ENCODE measurements at regions not wholly inside any gene's neighbourhood (a gene's known extent, or its start where the extent isn't known, plus 50 kb on each side); places are given as distances from the start of the nearest gene placed in this dataset.

- Histone ChIP-seq H3K4me2 (ENCODE audit: insufficient read depth, low read length) (no peak overlapping the region), H3K9ac (ENCODE audit: insufficient read depth in 1 of 2, low read depth in 2 of 2, low read length in 2 of 2) (no peak overlapping the region), H3K4me1 (replicated peaks in 1 of 2; ENCODE audit: control insufficient read depth in 2 of 2, insufficient read depth in 2 of 2, low read length in 2 of 2) (no peaks in the 10 kb centered on the region), H3K4me3 (no peak overlapping the region), H3K79me2 (ENCODE audit: control insufficient read depth, insufficient read depth, low read length) (no peaks in the 10 kb centered on the region), H3K27me3 (ENCODE audit: control insufficient read depth in 2 of 2, insufficient read depth in 2 of 2, low read length in 2 of 2) (no peaks in the 10 kb centered on the region), H3K27ac (ENCODE audit: extremely low read depth, low read depth, low read length) (no peak overlapping the region), H4K20me1 (replicated peaks; ENCODE audit: control insufficient read depth, insufficient read depth, low read length) (no peaks in the 10 kb centered on the region), H3K36me3 (ENCODE audit: control insufficient read depth, insufficient read depth, low read length) (no peaks in the 10 kb centered on the region), H2AFZ (ENCODE audit: low read depth, low read length) (no peak overlapping the region), H3K9me1 (ENCODE audit: control insufficient read depth, insufficient read depth, low read length) (no peaks in the 10 kb centered on the region), H3K9me3 (replicated peaks; ENCODE audit: control insufficient read depth, insufficient read depth, low read depth, low read length) (no peaks in the 10 kb centered on the region)
- in situ Hi-C loops (cut with MboI) = no loop called here
- intact Hi-C loops (cut with micrococcal nuclease) = no loop called here
- FAIRE-seq (no peak), ATAC-seq (no peak), DNase-seq (ENCODE audit: extremely low read depth in 1 of 4, low spot score in 3 of 4) (no peak)
- no TSS peak for BruUV-seq (replicated peaks)
- ChIA-PET CTCF (ENCODE audit: low intra/inter-chr PET ratio) (no interaction called here), POLR2A (no interaction called here)
- TF ChIP-seq JUNB (CRISPR knock-in tag; conservative IDR thresholded peaks at IDR 0.05) (no peak), HNRNPH1 (optimal IDR thresholded peaks at IDR 0.05; ENCODE audit: low read depth, low read length) (no peak), TEAD1 (CRISPR knock-in tag; IDR thresholded peaks at IDR 0.05) (no peak), NCOA2 (IDR thresholded peaks at IDR 0.05; ENCODE audit: partially characterized antibody in 2 of 2) (no peak), ZNF263 (CRISPR knock-in tag; IDR thresholded peaks at IDR 0.05; ENCODE audit: borderline replicate concordance) (no peak), REST (IDR thresholded peaks at IDR 0.05; ENCODE audit: borderline replicate concordance) (no peak), REST (CRISPR knock-in tag; IDR thresholded peaks at IDR 0.05; ENCODE audit: low read depth) (no peak), CBFA2T2 (conservative IDR thresholded peaks at IDR 0.05) (no peak), HMBOX1 (IDR thresholded peaks at IDR 0.05) (no peak)
- 1% methylated on average over 9 of the region's 9 CpGs for WGBS (ENCODE audit: insufficient coverage, low coverage, missing lambda C conversion rate)
Measured at GRCh38 chr7:33685503-33685902, 219.8 kb upstream of the BMPER start.
